ENCODE measurements at regions not wholly inside any gene's neighbourhood (a gene's known extent, or its start where the extent isn't known, plus 50 kb on each side); places are given as distances from the start of the nearest gene placed in this dataset.

- FAIRE-seq (no peak), ATAC-seq (no peak)
- POLR2A ChIA-PET = no interaction called here
- TF ChIP-seq BORCS8-MEF2B (CRISPR knock-in tag; IDR thresholded peaks at IDR 0.05) (no peak), ZNF10 (CRISPR knock-in tag; IDR thresholded peaks at IDR 0.05; ENCODE audit: borderline replicate concordance, low read depth) (no peak), AKNA (CRISPR knock-in tag; IDR thresholded peaks at IDR 0.05; ENCODE audit: borderline replicate concordance) (no peak), ONECUT2 (CRISPR knock-in tag; IDR thresholded peaks at IDR 0.05) (no peak), GATAD2A (CRISPR knock-in tag; IDR thresholded peaks at IDR 0.05) (no peak), SALL2 (CRISPR knock-in tag; IDR thresholded peaks at IDR 0.05) (no peak), ZNF260 (CRISPR knock-in tag; IDR thresholded peaks at IDR 0.05; ENCODE audit: borderline replicate concordance, low read depth) (no peak), ZNF530 (CRISPR knock-in tag; IDR thresholded peaks at IDR 0.05; ENCODE audit: low read depth) (no peak), ZNF558 (CRISPR knock-in tag; IDR thresholded peaks at IDR 0.05; ENCODE audit: borderline replicate concordance) (no peak), ZNF576 (CRISPR knock-in tag; IDR thresholded peaks at IDR 0.05) (no peak), HNRNPLL (IDR thresholded peaks at IDR 0.05; ENCODE audit: low read depth, low read length, poor library complexity, severe bottlenecking) (no peak), CC2D1A (CRISPR knock-in tag; IDR thresholded peaks at IDR 0.05) (no peak), ZBED4 (CRISPR knock-in tag; IDR thresholded peaks at IDR 0.05; ENCODE audit: borderline replicate concordance) (no peak), SYNCRIP (IDR thresholded peaks at IDR 0.05; ENCODE audit: insufficient read depth, low read depth, low read length) (no peak), MXD4 (CRISPR knock-in tag; IDR thresholded peaks at IDR 0.05) (no peak), SMAD3 (CRISPR knock-in tag; IDR thresholded peaks at IDR 0.05) (no peak), TOPORS (CRISPR knock-in tag; IDR thresholded peaks at IDR 0.05) (no peak), ZNF292 (CRISPR knock-in tag; IDR thresholded peaks at IDR 0.05; ENCODE audit: borderline replicate concordance, low read depth) (no peak)
Observed at GRCh38 chr1:80994934-80995333, 805.8 kb upstream of the ADGRL2 start.

More at GRCh38 chr1:80994934-80995333, 805.8 kb upstream of the ADGRL2 start:
- no peaks in the 10 kb centered on the region for H3K79me2 ChIP-seq (ENCODE audit: insufficient read depth, low read length)
- H2AFZ ChIP-seq (ENCODE audit: low read length) = no peak overlapping the region
- no peak overlapping the region for H3K27ac ChIP-seq (ENCODE audit: extremely low read length, insufficient read depth, low read length)
- intact Hi-C loops (cut with micrococcal nuclease; ENCODE audit: unreplicated experiment) = no loop called here
- H3K36me3 ChIP-seq (replicated peaks in 1 of 2; ENCODE audit: control insufficient read depth in 1 of 2, insufficient read depth in 2 of 2, low read length in 2 of 2) = no peaks in the 10 kb centered on the region
- BruUV-seq (replicated peaks) = no TSS peak
- in situ Hi-C loops (cut with HindIII; ENCODE audit: extremely low pct_ligation_motif_present, low pct_unique_long_range_greater_than_20kb) = no loop called here
- CTCF ChIA-PET (ENCODE audit: low intra/inter-chr PET ratio, low total read pairs) = no interaction called here
- H3K27me3 ChIP-seq (ENCODE audit: control insufficient read depth in 1 of 2, insufficient read depth in 2 of 2, low read length in 2 of 2) = no peaks in the 10 kb centered on the region
- H3K4me2 ChIP-seq (ENCODE audit: low read depth, low read length) = no peak overlapping the region
- DNase-seq (ENCODE audit: low spot score) = no peak
- no peak overlapping the region for H3K4me3 ChIP-seq (replicated peaks in 1 of 3; ENCODE audit: insufficient read depth in 1 of 3, low read depth in 2 of 3, low read length in 3 of 3)
- H3K4me1 ChIP-seq (ENCODE audit: insufficient read depth, low read length) = no peaks in the 10 kb centered on the region
- H3K9me3 ChIP-seq (ENCODE audit: low read length) = peaks cover 79% of the 10 kb centered on the region
- H4K20me1 ChIP-seq (ENCODE audit: insufficient read depth, low read length) = no peaks in the 10 kb centered on the region
- no peak overlapping the region for H3K9ac ChIP-seq (ENCODE audit: insufficient read depth, low read depth, low read length)

All from HepG2 (cell line).